Right atrium auricular region (tissue), 2 donors: ENCODE measurements at regions not wholly inside any gene's neighbourhood (a gene's known extent, or its start where the extent isn't known, plus 50 kb on each side); places are given as distances from the start of the nearest gene placed in this dataset.
"Not testable (repeated sequence)": the region's sequence is repeated elsewhere in the genome, so short reads cannot be mapped to it uniquely, and the experiment has no call there.

ENCODE experiments used
- DNase-seq: peaks from one replicate; pipeline ENCODE4 v3.0.0-alpha.2; 2019; ENCODE audit warnings: low spot score
- H3K27ac ChIP-seq, 2 donors: fragments of 200-600 bp; sonication (generic); 1 replicate in 1 of 2; 2 replicates in 1 of 2; pipeline ENCODE4 v1.5.1; 2016 to 2019
- H3K27me3 ChIP-seq, 2 donors: fragments of 200-600 bp; sonication (generic); one replicate each; pipeline versions ENCODE4 v1.5.1 to v1.6.0; 2017 to 2019
- H3K36me3 ChIP-seq: fragments of 200-600 bp; sonication (generic); one replicate; pipeline ENCODE4 v1.5.1; 2016
- H3K4me1 ChIP-seq, 2 donors: fragments of 200-600 bp; sonication (generic); one replicate each; pipeline versions ENCODE4 v1.5.1 to v1.6.0; 2017 to 2019
- H3K4me3 ChIP-seq, 2 donors: fragments of 200-600 bp; sonication (generic); 1 replicate in 1 of 2; 2 replicates in 1 of 2; pipeline ENCODE4 v1.5.1; 2017 to 2019; ENCODE audit warnings: mild to moderate bottlenecking in 1 of 2, moderate library complexity in 1 of 2
- H3K9me3 ChIP-seq, 2 donors: fragments of 200-600 bp; sonication (generic); one replicate each; pipeline ENCODE4 v1.5.1; 2019
- CTCF ChIP-seq, 2 donors: fragments of 200-600 bp; sonication (generic); IDR thresholded peaks; one replicate each; pipeline ENCODE4 v1.5.1; 2019; ENCODE audit warnings: antibody characterized with exemption in 2 of 2

- H3K36me3 ChIP-seq, H3K4me1 ChIP-seq, DNase-seq, H3K4me3 ChIP-seq, H3K27ac ChIP-seq, H3K27me3 ChIP-seq, H3K9me3 ChIP-seq: not testable (repeated sequence)
Observed at GRCh38 chr4:189655817-189656216, 284.9 kb upstream of the FRG1 start.

GRCh38 chr4:189656641-189657040, 284.0 kb upstream of the FRG1 start:
- no peak for TF ChIP-seq CTCF (IDR thresholded peaks at IDR 0.05)
- Histone ChIP-seq H3K4me1 (no peaks in the 10 kb centered on the region), H3K4me3 (no peak overlapping the region), H3K27me3 (no peaks in the 10 kb centered on the region), H3K9me3 (no peaks in the 10 kb centered on the region), H3K27ac (no peak overlapping the region), H3K36me3 (no peaks in the 10 kb centered on the region)
- DNase-seq, result no peak

GRCh38 chr4:189658259-189658658, 282.4 kb upstream of the FRG1 start:
- not testable (repeated sequence) for DNase-seq, H3K4me3 ChIP-seq, H3K36me3 ChIP-seq, H3K27ac ChIP-seq, H3K9me3 ChIP-seq, H3K27me3 ChIP-seq, H3K4me1 ChIP-seq

GRCh38 chr4:189658831-189659230, 281.8 kb upstream of the FRG1 start:
- not testable (repeated sequence) for H3K4me3 ChIP-seq, H3K4me1 ChIP-seq, H3K27ac ChIP-seq, H3K9me3 ChIP-seq, DNase-seq, H3K27me3 ChIP-seq, H3K36me3 ChIP-seq

GRCh38 chr4:189659287-189659686, 281.4 kb upstream of the FRG1 start:
- H3K4me1 ChIP-seq, result no peaks in the 10 kb centered on the region
- no peak for DNase-seq
- H3K36me3 ChIP-seq, result no peaks in the 10 kb centered on the region
- TF ChIP-seq CTCF (IDR thresholded peaks at IDR 0.05), result no peak
- no peak overlapping the region for H3K4me3 ChIP-seq
- no peaks in the 10 kb centered on the region for H3K27me3 ChIP-seq
- H3K9me3 ChIP-seq, result no peaks in the 10 kb centered on the region
- no peak overlapping the region for H3K27ac ChIP-seq

GRCh38 chr4:189660722-189661360, 279.8 kb upstream of the FRG1 start:
- no peak for DNase-seq
- H3K4me1 ChIP-seq, result no peaks in the 10 kb centered on the region
- H3K27me3 ChIP-seq, result no peaks in the 10 kb centered on the region
- no peaks in the 10 kb centered on the region for H3K36me3 ChIP-seq
- no peak overlapping the region for H3K27ac ChIP-seq
- H3K9me3 ChIP-seq, result no peaks in the 10 kb centered on the region
- TF ChIP-seq CTCF (IDR thresholded peaks at IDR 0.05), result no peak
- H3K4me3 ChIP-seq, result no peak overlapping the region

- Histone ChIP-seq H3K9me3 (no peaks in the 10 kb centered on the region), H3K4me3 (no peak overlapping the region), H3K27ac (no peak overlapping the region), H3K4me1 (no peaks in the 10 kb centered on the region), H3K36me3 (no peaks in the 10 kb centered on the region), H3K27me3 (no peaks in the 10 kb centered on the region)
- no peak for DNase-seq
- no peak for TF ChIP-seq CTCF (IDR thresholded peaks at IDR 0.05)
Observed at GRCh38 chr4:189664693-189665250, 275.9 kb upstream of the FRG1 start.

GRCh38 chr4:189665712-189666305, 274.9 kb upstream of the FRG1 start:
- H3K27me3 ChIP-seq, H3K4me1 ChIP-seq, DNase-seq, H3K27ac ChIP-seq, H3K36me3 ChIP-seq, H3K4me3 ChIP-seq, H3K9me3 ChIP-seq: not testable (repeated sequence)

GRCh38 chr4:189667386-189667785, 273.3 kb upstream of the FRG1 start:
- not testable (repeated sequence) for H3K4me1 ChIP-seq, H3K36me3 ChIP-seq, H3K4me3 ChIP-seq, DNase-seq, H3K9me3 ChIP-seq, H3K27me3 ChIP-seq, H3K27ac ChIP-seq

GRCh38 chr4:189697675-189698245, 242.9 kb upstream of the FRG1 start:
- H3K4me1 ChIP-seq, H3K27me3 ChIP-seq, H3K27ac ChIP-seq, H3K4me3 ChIP-seq, H3K9me3 ChIP-seq, H3K36me3 ChIP-seq, DNase-seq: not testable (repeated sequence)
